Esophagus muscularis mucosa (tissue), 4 donors: ENCODE measurements at regions not wholly inside any gene's neighbourhood (a gene's known extent, or its start where the extent isn't known, plus 50 kb on each side); places are given as distances from the start of the nearest gene placed in this dataset.

ENCODE experiments used
- CTCF ChIP-seq, 3 experiments: fragments of 200-600 bp in 2 of 3; fragments of 450-650 bp in 1 of 3; sonication (generic) in 2 of 3; IDR thresholded peaks; one replicate each; pipeline ENCODE4 v1.5.1; 2017 to 2019; ENCODE audit warnings: antibody characterized with exemption in 3 of 3, mild to moderate bottlenecking in 2 of 3, moderate library complexity in 1 of 3
- EP300 ChIP-seq: sonication (generic); formaldehyde crosslinking; IDR thresholded peaks from one replicate; pipeline ENCODE4 v1.6.1; 2017; ENCODE audit warnings: antibody characterized with exemption
- POLR2A ChIP-seq: fragments of 450-650 bp; IDR thresholded peaks from one replicate; pipeline ENCODE4 v1.6.1; 2017; ENCODE audit warnings: antibody characterized with exemption, moderate library complexity, mild to moderate bottlenecking, low read depth

- no peak for TF ChIP-seq CTCF (IDR thresholded peaks at IDR 0.05)
- TF ChIP-seq POLR2A = no peak
- TF ChIP-seq EP300 = no peak
Observed at GRCh38 chr5:171535162-171535561, 115.7 kb downstream of the FGF18 start.
